ENCODE measurements at regions not wholly inside any gene's neighbourhood (a gene's known extent, or its start where the extent isn't known, plus 50 kb on each side); places are given as distances from the start of the nearest gene placed in this dataset.

GRCh38 chr2:3108105-3108504 is 269.5 kb downstream of the EIPR1 start:
- no peak for TF ChIP-seq CTCF (IDR thresholded peaks at IDR 0.05)
- no peak for TF ChIP-seq POLR2A (IDR thresholded peaks at IDR 0.05)

Data from uterus (tissue), 2 donors.